GM18520 (cell line): ENCODE measurements at regions not wholly inside any gene's neighbourhood (a gene's known extent, or its start where the extent isn't known, plus 50 kb on each side); places are given as distances from the start of the nearest gene placed in this dataset.
A peak's percentile ranks its signal among the peaks of the same experiment; 100 is the strongest.

Experiments used
- ATAC-seq: cut with Tn5 transposase; IDR thresholded peaks from one replicate; pipeline ENCODE4 v1.9.1; 2021; ENCODE audit not compliant: unreplicated experiment

GRCh38 chr13:22161871-22162270 is 491.0 kb downstream of the FGF9 start:
- peak; percentile 89 for ATAC-seq

- ATAC-seq, result no peak
These were observed 492.0 kb downstream of the FGF9 start for GRCh38 chr13:22162889-22163288.

DNA sequence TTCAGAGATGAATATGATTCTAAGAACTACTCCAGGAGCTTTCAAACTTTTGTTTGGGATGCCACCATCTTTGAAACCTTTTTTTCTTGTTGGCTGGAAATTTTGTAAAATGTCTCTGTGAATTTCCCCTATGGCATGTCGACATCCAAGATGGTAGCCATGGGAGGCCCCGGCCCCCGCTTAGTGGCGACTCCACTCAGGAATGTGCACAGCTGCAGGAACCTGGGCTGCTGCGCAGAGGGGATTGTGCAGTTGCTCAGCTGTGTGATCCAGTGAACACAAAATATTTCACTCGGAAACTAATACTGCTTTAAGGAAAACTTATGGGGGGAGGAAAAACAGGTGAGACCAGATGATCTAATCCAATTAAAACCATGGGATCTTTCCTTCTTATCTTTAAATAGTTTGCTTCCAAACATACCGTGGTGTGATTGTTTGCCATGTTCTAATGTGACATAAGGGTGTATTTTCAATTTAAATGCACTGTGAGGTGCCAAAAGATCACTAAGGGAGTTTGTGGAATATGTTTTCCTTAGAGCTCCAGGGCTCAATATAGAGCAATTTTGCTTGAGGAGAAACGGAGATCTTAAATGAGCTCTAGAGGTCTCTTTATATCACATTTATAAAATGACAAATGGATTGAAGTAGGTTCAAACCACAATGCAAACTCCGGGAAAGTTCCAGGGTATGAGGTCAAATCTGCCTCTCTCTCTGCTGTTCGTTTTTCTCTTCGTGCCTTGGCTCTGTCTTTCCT is 497.7 kb downstream of the FGF9 start:
- ATAC-seq, result no peak

- ATAC-seq, result no peak
These were observed 498.6 kb downstream of the FGF9 start for GRCh38 chr13:22169473-22169872.

DNA sequence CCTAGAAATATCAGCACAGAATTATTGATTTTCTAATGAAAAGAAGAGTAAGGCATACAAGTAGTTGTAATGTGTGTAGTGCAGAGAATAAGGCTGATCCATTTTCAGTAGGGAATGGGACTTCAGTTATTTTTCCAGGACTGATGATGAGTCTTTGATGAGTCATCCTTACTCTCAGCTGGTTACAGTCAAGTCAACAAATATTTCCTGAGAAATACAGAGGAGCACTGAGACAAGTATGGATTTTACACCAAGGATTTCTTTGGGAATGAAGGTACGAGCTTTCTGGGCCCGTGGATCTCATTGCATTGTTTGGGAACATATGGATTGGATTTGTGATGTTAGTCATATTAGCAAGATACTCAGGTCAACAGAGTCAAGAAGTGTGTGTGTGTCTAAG is 502.7 kb downstream of the FGF9 start:
- ATAC-seq, result no peak

DNA sequence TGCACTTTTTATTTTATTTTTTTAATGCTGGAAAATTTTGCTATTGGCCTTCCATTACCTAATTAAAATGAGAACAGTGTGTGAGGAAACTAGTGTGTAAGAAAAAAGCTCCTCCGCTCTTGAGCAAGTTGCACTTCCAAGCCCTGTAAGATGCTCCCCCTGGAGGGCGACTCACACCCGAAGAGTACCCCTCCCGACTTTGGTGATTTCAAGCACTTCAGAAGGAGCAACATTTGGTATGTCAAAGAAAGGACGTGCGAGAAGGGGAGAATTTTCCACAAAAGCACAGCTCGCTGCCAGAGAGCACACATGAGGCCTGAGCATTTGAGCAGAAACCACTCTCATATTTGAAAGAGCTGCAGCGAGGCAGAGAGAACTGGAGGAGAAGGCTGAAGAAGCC is 504.4 kb downstream of the FGF9 start:
- no peak for ATAC-seq

- ATAC-seq, result no peak
These were observed 504.9 kb downstream of the FGF9 start for GRCh38 chr13:22175815-22176214.

DNA sequence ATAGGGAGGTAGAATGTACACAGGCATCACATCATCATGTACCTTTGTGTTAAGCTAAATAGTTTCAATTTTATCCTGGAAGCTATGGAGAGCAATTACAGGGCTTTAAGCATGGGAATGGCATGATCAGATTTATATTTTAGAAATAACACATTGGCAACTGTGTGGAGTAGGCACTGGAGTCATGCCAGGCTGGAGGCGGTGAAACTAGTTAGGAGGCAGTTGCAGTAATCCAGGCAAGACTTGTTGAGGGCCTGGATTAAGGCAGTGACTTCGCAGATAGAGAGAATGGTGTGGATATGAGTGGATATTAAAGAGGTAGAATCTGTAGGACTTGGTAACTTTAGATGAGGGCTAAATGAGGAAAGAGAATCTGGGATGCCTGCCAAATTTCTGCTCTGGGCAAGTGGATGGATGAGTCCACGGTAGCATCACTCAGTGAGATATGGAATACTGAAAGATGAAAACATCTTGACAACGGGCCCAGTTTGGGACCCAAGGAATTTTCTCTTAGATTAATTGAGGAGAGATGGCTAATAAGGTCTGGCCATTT is 506.2 kb downstream of the FGF9 start:
- no peak for ATAC-seq

GRCh38 chr13:22178878-22179277 is 508.0 kb downstream of the FGF9 start:
- no peak for ATAC-seq

GRCh38 chr13:22187329-22187728 is 516.5 kb downstream of the FGF9 start:
- no peak for ATAC-seq

GRCh38 chr13:22189176-22190048 is 518.5 kb downstream of the FGF9 start:
- no peak for ATAC-seq

DNA sequence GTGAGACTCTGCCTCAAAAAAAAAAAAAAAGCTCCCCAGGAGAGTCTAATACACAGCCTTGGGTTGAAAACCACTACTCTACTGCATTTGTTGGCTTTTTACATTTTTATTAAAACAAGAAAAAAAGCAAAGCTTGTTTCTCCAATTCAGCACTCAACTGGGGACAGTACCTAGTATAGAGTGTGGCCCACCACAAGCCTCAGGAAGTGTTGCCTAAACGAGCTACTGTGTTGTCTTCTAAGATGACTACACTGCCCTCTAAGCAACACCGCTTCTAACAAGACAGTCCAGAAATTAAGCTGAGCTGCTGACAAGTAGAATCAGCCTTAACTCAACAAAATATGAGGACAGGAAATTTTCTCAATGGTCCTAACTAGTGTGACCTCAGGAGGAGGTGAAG is 522.2 kb downstream of the FGF9 start:
- no peak for ATAC-seq

DNA sequence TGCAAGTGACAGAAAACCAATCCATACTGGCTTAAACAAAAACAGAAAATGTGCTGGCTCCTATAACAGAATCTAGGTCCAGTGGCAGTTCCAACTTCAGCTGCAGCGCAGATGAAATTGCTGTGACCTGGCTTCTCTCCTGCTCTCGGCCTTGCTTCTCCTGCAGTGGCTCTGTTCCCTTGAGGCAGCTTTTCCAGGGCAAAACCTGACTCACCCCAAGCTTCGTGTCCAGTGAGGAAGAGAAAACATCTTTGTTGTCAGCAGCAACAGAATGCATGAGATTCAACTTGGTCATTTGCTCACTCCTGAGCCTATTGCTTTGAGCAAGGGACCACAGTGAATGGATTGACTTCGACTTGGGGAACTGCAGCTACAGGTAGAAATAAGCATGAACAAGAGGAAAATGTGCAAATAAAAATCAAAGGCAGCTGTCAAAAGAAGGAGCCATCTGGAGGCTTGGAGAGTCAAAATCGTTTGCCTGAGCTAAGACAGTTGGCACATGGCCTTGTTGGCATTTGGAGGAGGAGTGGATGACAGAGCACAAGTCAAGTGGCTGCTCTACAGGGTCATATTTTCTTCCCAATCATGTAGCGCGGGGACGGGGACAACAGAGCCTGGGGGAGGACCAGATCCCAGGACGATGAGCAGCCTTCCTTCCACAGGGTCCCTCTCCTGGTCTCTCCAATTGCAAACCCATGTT is 523.4 kb downstream of the FGF9 start:
- no peak for ATAC-seq

DNA sequence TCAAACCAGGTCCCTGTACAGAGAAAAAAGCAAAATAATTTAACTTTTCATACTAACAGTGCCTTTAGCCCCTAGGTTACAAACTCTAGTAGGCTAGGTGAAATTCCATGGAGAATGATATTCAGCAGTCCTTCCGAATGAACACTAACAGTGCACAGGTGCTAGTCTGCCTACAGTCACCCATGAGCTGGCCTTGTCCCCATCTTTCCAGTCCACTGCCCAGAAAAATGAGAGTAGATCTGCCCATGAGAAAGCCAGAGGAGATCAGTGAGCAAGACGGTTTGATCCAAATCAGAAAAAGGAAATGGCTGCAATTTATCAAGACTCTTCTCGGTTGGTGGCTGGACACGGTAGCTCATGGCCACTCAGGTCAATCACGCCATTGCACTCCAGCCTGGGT is 524.9 kb downstream of the FGF9 start:
- no peak for ATAC-seq

GRCh38 chr13:22196777-22197176 is 525.9 kb downstream of the FGF9 start:
- no peak for ATAC-seq

- no peak for ATAC-seq
These were observed 527.1 kb downstream of the FGF9 start for GRCh38 chr13:22198001-22198400.

GRCh38 chr13:22198641-22199217 is 527.9 kb downstream of the FGF9 start:
- no peak for ATAC-seq

GRCh38 chr13:22200440-22200839 is 529.6 kb downstream of the FGF9 start:
- ATAC-seq, result no peak

- ATAC-seq, result no peak
These were observed 530.6 kb downstream of the FGF9 start for GRCh38 chr13:22201375-22201925.

DNA sequence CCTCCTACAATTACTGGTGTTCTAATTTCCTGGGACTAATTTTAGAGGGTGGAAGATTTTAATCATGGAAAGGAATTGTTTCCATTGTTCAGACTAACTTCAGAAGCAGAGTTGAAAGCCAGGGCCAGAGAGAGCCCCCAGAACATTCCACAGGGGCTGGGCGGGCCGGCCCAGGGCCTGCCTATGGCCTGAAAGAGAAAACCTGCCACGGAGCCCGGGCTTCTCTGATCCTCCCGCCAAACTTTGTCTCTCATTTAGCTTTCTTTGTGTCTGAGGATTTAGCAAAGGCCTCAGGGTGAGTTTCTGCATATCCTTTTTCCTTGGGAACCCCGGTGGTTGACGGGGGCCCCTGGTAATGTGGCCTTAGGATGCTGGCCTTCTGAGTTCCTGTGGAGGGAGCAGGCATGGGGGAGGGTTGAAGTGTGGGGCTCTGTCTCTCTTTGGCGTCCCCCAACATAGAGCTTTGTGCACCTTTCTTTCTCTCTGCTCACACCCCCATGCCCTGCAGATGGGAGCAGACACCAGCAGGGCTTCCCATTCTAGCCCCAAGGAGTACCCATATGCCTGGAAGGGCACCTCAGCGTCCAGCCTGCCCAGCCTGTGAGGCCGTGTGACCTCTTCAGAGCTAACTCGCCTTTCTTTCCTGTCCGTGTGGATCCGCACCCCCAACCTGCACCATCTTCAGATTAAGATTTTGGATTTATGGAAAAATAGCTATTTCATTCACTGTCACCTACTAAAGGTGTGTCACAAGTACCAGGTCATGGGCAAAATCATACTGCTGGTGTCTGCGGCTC is 539.5 kb downstream of the FGF9 start:
- ATAC-seq, result no peak
